GM23338 (cell line): ENCODE measurements at regions not wholly inside any gene's neighbourhood (a gene's known extent, or its start where the extent isn't known, plus 50 kb on each side); places are given as distances from the start of the nearest gene placed in this dataset.

Experiments
- ATAC-seq: fragments of 200-7000 bp; cut with Tn5 transposase; 3 replicates; pipeline ENCODE4 v1.9.1; 2020
- DNase-seq: peaks from one replicate; pipeline ENCODE4 v3.0.0-alpha.2; 2015; ENCODE audit warnings: low spot score
- H2AFZ ChIP-seq: fragments of 200-600 bp; sonication (generic); 2 replicates; pipeline ENCODE4 v1.8.0; 2016; ENCODE audit warnings: antibody characterized with exemption, mild to moderate bottlenecking, moderate library complexity
- H3F3A ChIP-seq: fragments of 200-600 bp; sonication (generic); replicated peaks from 2 replicates; pipeline ENCODE4 v1.8.0; 2017; ENCODE audit warnings: antibody characterized with exemption, mixed run types, low read depth
- H3K27ac ChIP-seq: fragments of 200-600 bp; sonication (generic); 2 replicates; pipeline ENCODE4 v1.6.1; 2016; ENCODE audit warnings: low read depth
- H3K27me3 ChIP-seq: fragments of 200-600 bp; sonication (generic); 2 replicates; pipeline ENCODE4 v1.8.0; 2016; ENCODE audit warnings: mild to moderate bottlenecking, mixed run types, moderate library complexity; ENCODE audit not compliant: insufficient read depth
- H3K36me3 ChIP-seq: fragments of 200-600 bp; sonication (generic); 2 replicates; pipeline ENCODE4 v1.8.0; 2016; ENCODE audit warnings: mild to moderate bottlenecking; ENCODE audit not compliant: insufficient read depth
- H3K4me1 ChIP-seq: fragments of 200-600 bp; sonication (generic); 2 replicates; pipeline ENCODE4 v1.8.0; 2016; ENCODE audit warnings: mild to moderate bottlenecking, moderate library complexity; ENCODE audit not compliant: insufficient read depth
- H3K4me2 ChIP-seq: fragments of 200-600 bp; sonication (generic); 2 replicates; pipeline ENCODE4 v1.7.1; 2017; ENCODE audit warnings: mixed run types
- H3K4me3 ChIP-seq: fragments of 200-600 bp; sonication (generic); 2 replicates; pipeline ENCODE4 v1.6.1; 2016; ENCODE audit warnings: mixed run types
- H3K79me2 ChIP-seq: fragments of 200-600 bp; sonication (generic); replicated peaks from 2 replicates; pipeline ENCODE4 v1.8.0; 2017; ENCODE audit warnings: mild to moderate bottlenecking; ENCODE audit not compliant: insufficient read depth
- H3K9me2 ChIP-seq: fragments of 200-600 bp; sonication (generic); 2 replicates; pipeline ENCODE4 v1.8.0; 2017; ENCODE audit not compliant: insufficient read depth
- H4K20me1 ChIP-seq: fragments of 200-600 bp; sonication (generic); replicated peaks from 2 replicates; pipeline ENCODE4 v1.8.0; 2017; ENCODE audit warnings: mild to moderate bottlenecking; ENCODE audit not compliant: insufficient read depth
- H3K27ac Mint-ChIP-seq: 2 replicates; pipeline ENCODE4 v1.8.0; 2020; ENCODE audit warnings: inconsistent platforms, mild to moderate bottlenecking, moderate library complexity, mixed read lengths
- H3K27me3 Mint-ChIP-seq: 3 replicates; pipeline ENCODE4 v1.8.0; 2022; ENCODE audit warnings: low read depth, mild to moderate bottlenecking, moderate library complexity, mixed read lengths, inconsistent platforms; ENCODE audit not compliant: insufficient read depth, poor library complexity
- H3K36me3 Mint-ChIP-seq: 3 replicates; pipeline ENCODE4 v1.8.0; 2021; ENCODE audit warnings: low read depth, mild to moderate bottlenecking, inconsistent platforms, moderate library complexity, mixed read lengths
- H3K4me1 Mint-ChIP-seq: 3 replicates; pipeline ENCODE4 v1.8.0; 2020; ENCODE audit warnings: mild to moderate bottlenecking, inconsistent platforms, mixed read lengths
- H3K4me3 Mint-ChIP-seq: 3 replicates; pipeline ENCODE4 v1.8.0; 2021; ENCODE audit warnings: moderate library complexity, mild to moderate bottlenecking, inconsistent platforms, mixed read lengths
- H3K9me3 Mint-ChIP-seq: 3 replicates; pipeline ENCODE4 v1.8.0; 2020; ENCODE audit warnings: moderate library complexity, mild to moderate bottlenecking, inconsistent platforms, mixed read lengths
- CREB1 ChIP-seq: fragments of 250-450 bp; sonication (Bioruptor Pico); IDR thresholded peaks from 2 replicates; pipeline ENCODE4 v1.5.0; 2020; ENCODE audit warnings: low read depth, mild to moderate bottlenecking, moderate library complexity
- EZH2 ChIP-seq: fragments of 200-600 bp; sonication (generic); IDR thresholded peaks from one replicate; pipeline ENCODE4 v1.8.0; 2017; ENCODE audit warnings: antibody characterized with exemption, mild to moderate bottlenecking, low read depth; ENCODE audit not compliant: unreplicated experiment
- EZH2phosphoT487 ChIP-seq: fragments of 200-600 bp; sonication (generic); IDR thresholded peaks from one replicate; pipeline ENCODE4 v1.8.1; 2018; ENCODE audit warnings: antibody characterized with exemption; ENCODE audit not compliant: unreplicated experiment
- JUNB ChIP-seq: IDR thresholded peaks from one replicate; pipeline ENCODE4 v1.6.1; 2016; ENCODE audit warnings: antibody characterized with exemption; ENCODE audit not compliant: unreplicated experiment
- NANOG ChIP-seq: IDR thresholded peaks from 2 replicates; pipeline ENCODE4 v1.6.1; 2016; ENCODE audit warnings: antibody characterized with exemption, borderline replicate concordance
- POLR2AphosphoS5 ChIP-seq: IDR thresholded peaks from 2 replicates; pipeline ENCODE4 v1.6.1; 2016; ENCODE audit warnings: antibody characterized with exemption, low read depth
- STAT1 ChIP-seq: IDR thresholded peaks from one replicate; pipeline ENCODE4 v1.6.1; 2016; ENCODE audit warnings: antibody characterized with exemption; ENCODE audit not compliant: unreplicated experiment
- ZNF114 ChIP-seq: fragments of 250-450 bp; sonication (Bioruptor Pico); IDR thresholded peaks from 2 replicates; pipeline ENCODE4 v1.5.0; 2020; ENCODE audit warnings: mild to moderate bottlenecking, moderate library complexity
- ZNF331 ChIP-seq: fragments of 250-450 bp; sonication (Bioruptor Pico); IDR thresholded peaks from 2 replicates; pipeline ENCODE4 v1.5.0; 2020; ENCODE audit warnings: low read depth, mild to moderate bottlenecking, moderate library complexity
- TF ChIP-seq, protein P1 (sequence below): IDR thresholded peaks from 2 replicates; pipeline ENCODE4 v1.6.1; 2016; ENCODE audit warnings: antibody characterized with exemption
- TF ChIP-seq, protein P2 (sequence below), 2 experiments: fragments of 200-600 bp in 1 of 2; sonication (generic) in 1 of 2; conservative IDR thresholded peaks; 2 replicates each; pipeline versions ENCODE4 v1.5.1 to v1.6.1; 2016 to 2017; ENCODE audit warnings: antibody characterized with exemption in 2 of 2, low read depth in 2 of 2, mild to moderate bottlenecking in 2 of 2, moderate library complexity in 1 of 2
- TF ChIP-seq, protein P3 (sequence below): fragments of 250-450 bp; sonication (Bioruptor Pico); IDR thresholded peaks from 2 replicates; pipeline ENCODE4 v1.5.0; 2020; ENCODE audit warnings: mild to moderate bottlenecking, moderate library complexity
- TF ChIP-seq, protein P4 (sequence below): IDR thresholded peaks from one replicate; pipeline ENCODE4 v1.6.1; 2018; ENCODE audit warnings: antibody characterized with exemption; ENCODE audit not compliant: unreplicated experiment

DNA sequence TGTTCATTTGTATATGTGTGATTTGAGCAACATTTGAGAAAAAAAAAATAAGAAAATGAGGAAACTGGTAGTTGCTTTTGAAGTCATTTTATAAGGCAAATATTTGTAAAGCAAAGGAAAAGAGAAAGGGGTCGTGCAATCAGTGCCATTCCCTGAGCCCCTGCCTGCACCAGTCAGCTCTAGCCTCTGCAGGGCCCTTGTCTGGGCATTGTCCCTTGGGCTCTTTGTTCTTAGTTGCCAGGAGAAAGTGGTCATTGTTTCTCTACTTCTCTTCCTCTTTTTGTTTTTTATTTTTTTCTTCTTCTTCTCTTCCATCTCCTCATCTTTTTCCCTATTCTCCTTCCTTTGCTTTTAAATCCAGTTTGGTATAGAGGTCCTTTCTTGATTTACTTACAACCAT, 175.3 kb upstream of the CREB1 start:
- TF ChIP-seq, protein P1, sequence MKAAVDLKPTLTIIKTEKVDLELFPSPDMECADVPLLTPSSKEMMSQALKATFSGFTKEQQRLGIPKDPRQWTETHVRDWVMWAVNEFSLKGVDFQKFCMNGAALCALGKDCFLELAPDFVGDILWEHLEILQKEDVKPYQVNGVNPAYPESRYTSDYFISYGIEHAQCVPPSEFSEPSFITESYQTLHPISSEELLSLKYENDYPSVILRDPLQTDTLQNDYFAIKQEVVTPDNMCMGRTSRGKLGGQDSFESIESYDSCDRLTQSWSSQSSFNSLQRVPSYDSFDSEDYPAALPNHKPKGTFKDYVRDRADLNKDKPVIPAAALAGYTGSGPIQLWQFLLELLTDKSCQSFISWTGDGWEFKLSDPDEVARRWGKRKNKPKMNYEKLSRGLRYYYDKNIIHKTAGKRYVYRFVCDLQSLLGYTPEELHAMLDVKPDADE = no peak
- TF ChIP-seq, protein P2, sequence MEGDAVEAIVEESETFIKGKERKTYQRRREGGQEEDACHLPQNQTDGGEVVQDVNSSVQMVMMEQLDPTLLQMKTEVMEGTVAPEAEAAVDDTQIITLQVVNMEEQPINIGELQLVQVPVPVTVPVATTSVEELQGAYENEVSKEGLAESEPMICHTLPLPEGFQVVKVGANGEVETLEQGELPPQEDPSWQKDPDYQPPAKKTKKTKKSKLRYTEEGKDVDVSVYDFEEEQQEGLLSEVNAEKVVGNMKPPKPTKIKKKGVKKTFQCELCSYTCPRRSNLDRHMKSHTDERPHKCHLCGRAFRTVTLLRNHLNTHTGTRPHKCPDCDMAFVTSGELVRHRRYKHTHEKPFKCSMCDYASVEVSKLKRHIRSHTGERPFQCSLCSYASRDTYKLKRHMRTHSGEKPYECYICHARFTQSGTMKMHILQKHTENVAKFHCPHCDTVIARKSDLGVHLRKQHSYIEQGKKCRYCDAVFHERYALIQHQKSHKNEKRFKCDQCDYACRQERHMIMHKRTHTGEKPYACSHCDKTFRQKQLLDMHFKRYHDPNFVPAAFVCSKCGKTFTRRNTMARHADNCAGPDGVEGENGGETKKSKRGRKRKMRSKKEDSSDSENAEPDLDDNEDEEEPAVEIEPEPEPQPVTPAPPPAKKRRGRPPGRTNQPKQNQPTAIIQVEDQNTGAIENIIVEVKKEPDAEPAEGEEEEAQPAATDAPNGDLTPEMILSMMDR (conservative IDR thresholded peaks at IDR 0.05; ENCODE audit: low read depth in 2 of 2) = no peak
- TF ChIP-seq CREB1 (CRISPR knock-in tag) (no peak), STAT1 (no peak), JUNB (no peak), ZNF331 (no peak), EZH2 (no peak), NANOG (no peak), ZNF114 (CRISPR knock-in tag) (no peak), EZH2phosphoT487 (no peak), POLR2AphosphoS5 (no peak)
- TF ChIP-seq, protein P3, sequence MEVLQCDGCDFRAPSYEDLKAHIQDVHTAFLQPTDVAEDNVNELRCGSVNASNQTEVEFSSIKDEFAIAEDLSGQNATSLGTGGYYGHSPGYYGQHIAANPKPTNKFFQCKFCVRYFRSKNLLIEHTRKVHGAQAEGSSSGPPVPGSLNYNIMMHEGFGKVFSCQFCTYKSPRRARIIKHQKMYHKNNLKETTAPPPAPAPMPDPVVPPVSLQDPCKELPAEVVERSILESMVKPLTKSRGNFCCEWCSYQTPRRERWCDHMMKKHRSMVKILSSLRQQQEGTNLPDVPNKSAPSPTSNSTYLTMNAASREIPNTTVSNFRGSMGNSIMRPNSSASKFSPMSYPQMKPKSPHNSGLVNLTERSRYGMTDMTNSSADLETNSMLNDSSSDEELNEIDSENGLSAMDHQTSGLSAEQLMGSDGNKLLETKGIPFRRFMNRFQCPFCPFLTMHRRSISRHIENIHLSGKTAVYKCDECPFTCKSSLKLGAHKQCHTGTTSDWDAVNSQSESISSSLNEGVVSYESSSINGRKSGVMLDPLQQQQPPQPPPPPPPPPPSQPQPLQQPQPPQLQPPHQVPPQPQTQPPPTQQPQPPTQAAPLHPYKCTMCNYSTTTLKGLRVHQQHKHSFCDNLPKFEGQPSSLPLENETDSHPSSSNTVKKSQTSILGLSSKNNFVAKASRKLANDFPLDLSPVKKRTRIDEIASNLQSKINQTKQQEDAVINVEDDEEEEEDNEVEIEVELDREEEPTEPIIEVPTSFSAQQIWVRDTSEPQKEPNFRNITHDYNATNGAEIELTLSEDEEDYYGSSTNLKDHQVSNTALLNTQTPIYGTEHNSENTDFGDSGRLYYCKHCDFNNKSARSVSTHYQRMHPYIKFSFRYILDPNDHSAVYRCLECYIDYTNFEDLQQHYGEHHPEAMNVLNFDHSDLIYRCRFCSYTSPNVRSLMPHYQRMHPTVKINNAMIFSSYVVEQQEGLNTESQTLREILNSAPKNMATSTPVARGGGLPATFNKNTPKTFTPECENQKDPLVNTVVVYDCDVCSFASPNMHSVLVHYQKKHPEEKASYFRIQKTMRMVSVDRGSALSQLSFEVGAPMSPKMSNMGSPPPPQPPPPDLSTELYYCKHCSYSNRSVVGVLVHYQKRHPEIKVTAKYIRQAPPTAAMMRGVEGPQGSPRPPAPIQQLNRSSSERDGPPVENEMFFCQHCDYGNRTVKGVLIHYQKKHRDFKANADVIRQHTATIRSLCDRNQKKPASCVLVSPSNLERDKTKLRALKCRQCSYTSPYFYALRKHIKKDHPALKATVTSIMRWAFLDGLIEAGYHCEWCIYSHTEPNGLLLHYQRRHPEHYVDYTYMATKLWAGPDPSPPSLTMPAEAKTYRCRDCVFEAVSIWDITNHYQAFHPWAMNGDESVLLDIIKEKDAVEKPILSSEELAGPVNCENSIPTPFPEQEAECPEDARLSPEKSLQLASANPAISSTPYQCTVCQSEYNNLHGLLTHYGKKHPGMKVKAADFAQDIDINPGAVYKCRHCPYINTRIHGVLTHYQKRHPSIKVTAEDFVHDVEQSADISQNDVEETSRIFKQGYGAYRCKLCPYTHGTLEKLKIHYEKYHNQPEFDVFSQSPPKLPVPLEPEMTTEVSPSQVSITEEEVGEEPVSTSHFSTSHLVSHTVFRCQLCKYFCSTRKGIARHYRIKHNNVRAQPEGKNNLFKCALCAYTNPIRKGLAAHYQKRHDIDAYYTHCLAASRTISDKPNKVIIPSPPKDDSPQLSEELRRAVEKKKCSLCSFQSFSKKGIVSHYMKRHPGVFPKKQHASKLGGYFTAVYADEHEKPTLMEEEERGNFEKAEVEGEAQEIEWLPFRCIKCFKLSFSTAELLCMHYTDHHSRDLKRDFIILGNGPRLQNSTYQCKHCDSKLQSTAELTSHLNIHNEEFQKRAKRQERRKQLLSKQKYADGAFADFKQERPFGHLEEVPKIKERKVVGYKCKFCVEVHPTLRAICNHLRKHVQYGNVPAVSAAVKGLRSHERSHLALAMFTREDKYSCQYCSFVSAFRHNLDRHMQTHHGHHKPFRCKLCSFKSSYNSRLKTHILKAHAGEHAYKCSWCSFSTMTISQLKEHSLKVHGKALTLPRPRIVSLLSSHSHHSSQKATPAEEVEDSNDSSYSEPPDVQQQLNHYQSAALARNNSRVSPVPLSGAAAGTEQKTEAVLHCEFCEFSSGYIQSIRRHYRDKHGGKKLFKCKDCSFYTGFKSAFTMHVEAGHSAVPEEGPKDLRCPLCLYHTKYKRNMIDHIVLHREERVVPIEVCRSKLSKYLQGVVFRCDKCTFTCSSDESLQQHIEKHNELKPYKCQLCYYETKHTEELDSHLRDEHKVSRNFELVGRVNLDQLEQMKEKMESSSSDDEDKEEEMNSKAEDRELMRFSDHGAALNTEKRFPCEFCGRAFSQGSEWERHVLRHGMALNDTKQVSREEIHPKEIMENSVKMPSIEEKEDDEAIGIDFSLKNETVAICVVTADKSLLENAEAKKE = no peak
- TF ChIP-seq, protein P4, sequence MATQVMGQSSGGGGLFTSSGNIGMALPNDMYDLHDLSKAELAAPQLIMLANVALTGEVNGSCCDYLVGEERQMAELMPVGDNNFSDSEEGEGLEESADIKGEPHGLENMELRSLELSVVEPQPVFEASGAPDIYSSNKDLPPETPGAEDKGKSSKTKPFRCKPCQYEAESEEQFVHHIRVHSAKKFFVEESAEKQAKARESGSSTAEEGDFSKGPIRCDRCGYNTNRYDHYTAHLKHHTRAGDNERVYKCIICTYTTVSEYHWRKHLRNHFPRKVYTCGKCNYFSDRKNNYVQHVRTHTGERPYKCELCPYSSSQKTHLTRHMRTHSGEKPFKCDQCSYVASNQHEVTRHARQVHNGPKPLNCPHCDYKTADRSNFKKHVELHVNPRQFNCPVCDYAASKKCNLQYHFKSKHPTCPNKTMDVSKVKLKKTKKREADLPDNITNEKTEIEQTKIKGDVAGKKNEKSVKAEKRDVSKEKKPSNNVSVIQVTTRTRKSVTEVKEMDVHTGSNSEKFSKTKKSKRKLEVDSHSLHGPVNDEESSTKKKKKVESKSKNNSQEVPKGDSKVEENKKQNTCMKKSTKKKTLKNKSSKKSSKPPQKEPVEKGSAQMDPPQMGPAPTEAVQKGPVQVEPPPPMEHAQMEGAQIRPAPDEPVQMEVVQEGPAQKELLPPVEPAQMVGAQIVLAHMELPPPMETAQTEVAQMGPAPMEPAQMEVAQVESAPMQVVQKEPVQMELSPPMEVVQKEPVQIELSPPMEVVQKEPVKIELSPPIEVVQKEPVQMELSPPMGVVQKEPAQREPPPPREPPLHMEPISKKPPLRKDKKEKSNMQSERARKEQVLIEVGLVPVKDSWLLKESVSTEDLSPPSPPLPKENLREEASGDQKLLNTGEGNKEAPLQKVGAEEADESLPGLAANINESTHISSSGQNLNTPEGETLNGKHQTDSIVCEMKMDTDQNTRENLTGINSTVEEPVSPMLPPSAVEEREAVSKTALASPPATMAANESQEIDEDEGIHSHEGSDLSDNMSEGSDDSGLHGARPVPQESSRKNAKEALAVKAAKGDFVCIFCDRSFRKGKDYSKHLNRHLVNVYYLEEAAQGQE = no peak
- H3K27ac Mint-ChIP-seq = no peak overlapping the region
- no peaks in the 10 kb centered on the region for H3K27me3 Mint-ChIP-seq
- H3K9me3 Mint-ChIP-seq = no peaks in the 10 kb centered on the region
- H4K20me1 ChIP-seq = no peaks in the 10 kb centered on the region
- no peak overlapping the region for H3K4me3 Mint-ChIP-seq
- H3K27me3 ChIP-seq = no peaks in the 10 kb centered on the region
- peaks cover 5% of the 10 kb centered on the region for H3K4me1 Mint-ChIP-seq
- DNase-seq (no peak), ATAC-seq (no peak)
- no peaks in the 10 kb centered on the region for H3K4me1 ChIP-seq
- H3K79me2 ChIP-seq = no peaks in the 10 kb centered on the region
- H3F3A ChIP-seq = no peaks in the 10 kb centered on the region
- H2AFZ ChIP-seq = no peak overlapping the region
- H3K36me3 Mint-ChIP-seq = no peaks in the 10 kb centered on the region
- no peak overlapping the region for H3K4me3 ChIP-seq
- H3K9me2 ChIP-seq = peaks cover 4% of the 10 kb centered on the region; the same call in 1 of the 2 replicates
- H3K4me2 ChIP-seq = no peak overlapping the region
- no peak overlapping the region for H3K27ac ChIP-seq
- H3K36me3 ChIP-seq = no peaks in the 10 kb centered on the region
